G401 (cell line): ENCODE measurements at regions not wholly inside any gene's neighbourhood (a gene's known extent, or its start where the extent isn't known, plus 50 kb on each side); places are given as distances from the start of the nearest gene placed in this dataset.

Source experiments
- DNase-seq: peaks from one replicate; pipeline ENCODE4 v3.0.0-alpha.2; 2015; ENCODE audit warnings: low spot score
- in situ Hi-C: cut with HindIII; loops from 2 replicates; pipeline ENCODE4 v1.10.0; 2016; ENCODE audit warnings: low sequenced_read_pairs, mixed read lengths

DNA sequence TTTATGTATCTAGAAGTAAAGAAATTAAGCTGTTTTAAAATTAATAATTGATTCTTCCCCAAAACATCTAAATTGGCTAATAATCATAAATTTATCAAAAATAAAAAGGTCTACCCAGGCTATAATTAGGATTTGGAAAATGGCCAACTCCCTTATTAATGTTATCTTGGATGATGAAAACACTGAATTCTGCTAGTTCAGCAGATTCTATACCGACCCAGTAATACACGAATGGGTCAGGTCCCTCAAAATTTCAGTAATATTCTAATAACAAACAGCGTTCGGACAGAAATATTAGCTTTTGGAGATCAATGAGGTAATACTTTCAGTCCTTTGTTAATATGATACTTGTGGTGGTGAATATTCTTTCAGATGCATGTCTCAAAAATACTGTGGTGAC, 360.7 kb upstream of the MGMT start:
- no peak for DNase-seq
- in situ Hi-C loops, result no loop called here

GRCh38 chr10:129107525-129107924, 359.5 kb upstream of the MGMT start:
- DNase-seq, result no peak
- in situ Hi-C loops, result no loop called here

- in situ Hi-C loops, result no loop called here
- DNase-seq, result no peak
Measured at GRCh38 chr10:129108378-129108777, 358.7 kb upstream of the MGMT start.

DNA sequence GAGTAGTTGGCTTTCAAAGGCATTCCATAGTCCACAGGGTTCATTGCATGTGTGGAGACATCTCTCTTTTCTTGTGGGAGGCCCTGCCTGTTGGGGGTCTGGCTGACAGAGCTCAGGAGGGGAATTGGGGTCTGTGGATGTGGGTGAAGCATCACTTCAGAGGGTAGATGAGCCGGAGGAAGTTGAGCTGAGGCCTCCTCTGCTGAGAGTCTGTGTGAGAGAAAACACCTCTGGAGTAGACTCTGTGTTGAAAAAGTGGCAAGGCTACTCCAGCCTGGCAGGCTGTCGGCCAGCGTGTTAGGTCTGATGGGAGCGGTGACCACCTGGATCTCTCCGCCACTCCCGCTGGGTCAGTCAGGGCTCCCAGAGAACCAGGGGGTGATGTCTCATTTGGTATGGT, 358.0 kb upstream of the MGMT start:
- in situ Hi-C loops, result no loop called here
- no peak for DNase-seq

DNA sequence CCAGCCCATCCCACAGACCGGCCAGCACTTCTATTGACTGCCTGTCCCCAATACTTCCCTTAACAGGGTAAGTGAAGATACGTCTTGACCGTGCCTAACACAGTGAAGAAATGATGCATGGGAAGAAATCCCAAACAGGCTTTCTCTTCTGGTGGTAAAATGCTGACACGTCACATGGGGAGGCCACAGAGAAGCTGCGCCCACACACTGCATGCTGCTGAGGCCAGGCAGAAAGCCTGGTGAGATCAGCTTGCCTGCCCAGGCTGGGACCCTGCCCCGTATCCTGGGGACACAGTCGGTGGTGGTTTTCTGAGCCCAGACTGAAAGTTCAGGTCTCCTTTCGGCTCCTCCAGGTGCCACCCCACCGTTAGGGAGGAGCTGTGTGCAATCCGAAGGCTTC, 356.3 kb upstream of the MGMT start:
- in situ Hi-C loops, result no loop called here
- DNase-seq, result no peak

DNA sequence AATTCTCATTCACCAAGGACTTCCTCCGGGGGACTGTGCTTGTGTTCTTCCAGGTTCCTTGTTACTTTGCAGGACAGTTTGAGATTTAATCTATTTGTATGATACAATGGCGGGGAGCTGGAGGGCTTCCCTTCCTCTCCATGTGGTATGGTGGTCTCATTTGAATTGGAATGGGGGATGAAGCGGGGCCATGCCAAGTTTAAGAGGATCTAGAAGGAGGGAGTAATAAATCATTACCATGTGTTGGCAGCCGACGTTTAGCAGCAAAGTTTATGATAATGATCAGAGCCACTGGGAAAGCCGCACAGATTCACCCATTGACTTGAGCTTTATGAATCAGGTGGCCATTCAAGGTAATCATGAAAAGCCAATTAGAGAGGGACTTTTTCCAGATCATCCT, 355.1 kb upstream of the MGMT start:
- DNase-seq, result no peak
- in situ Hi-C loops, result no loop called here

DNA sequence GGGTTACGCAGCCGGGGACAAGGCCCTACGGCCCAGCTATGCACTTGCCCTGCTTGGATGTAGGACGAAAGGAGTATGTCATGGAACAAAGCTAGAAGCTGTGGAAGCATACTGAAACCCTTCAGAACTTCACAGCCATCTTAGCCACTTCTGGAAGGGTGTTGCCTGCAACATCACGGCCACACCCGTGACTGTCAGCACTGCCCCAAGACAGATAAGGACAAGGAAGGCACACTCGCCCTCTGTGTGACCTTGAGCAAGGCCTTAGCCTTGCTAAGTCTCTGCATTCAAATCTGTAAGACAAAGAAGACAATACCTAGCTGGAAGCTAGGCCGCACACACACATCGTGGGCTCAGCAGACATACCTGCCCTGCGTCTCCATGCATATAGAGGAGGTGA, 352.5 kb upstream of the MGMT start:
- in situ Hi-C loops, result no loop called here
- DNase-seq, result no peak

GRCh38 chr10:129116371-129116770, 350.7 kb upstream of the MGMT start:
- DNase-seq, result no peak
- in situ Hi-C loops, result no loop called here

DNA sequence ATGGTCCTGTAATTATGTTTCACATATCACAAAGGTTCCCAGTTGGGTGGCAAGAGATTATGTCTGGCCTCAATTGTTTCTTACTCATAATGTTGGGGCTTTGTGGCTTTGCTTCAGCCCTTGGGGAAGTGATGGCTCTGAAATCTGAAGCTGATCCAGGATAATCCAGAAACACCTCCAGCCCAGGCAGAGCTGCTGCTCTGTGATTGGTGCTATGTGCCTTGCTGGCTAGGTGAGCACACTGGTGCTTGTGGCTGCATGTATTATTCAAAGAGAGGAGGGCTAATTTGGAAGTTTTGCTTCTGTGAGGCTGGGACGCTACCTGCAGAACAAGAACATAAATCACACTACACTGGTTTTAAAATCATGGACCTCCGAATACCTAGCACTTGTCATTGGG, 346.6 kb upstream of the MGMT start:
- in situ Hi-C loops, result no loop called here
- no peak for DNase-seq

GRCh38 chr10:129122846-129123245, 344.2 kb upstream of the MGMT start:
- no peak for DNase-seq
- in situ Hi-C loops, result no loop called here

- no peak for DNase-seq
- in situ Hi-C loops, result no loop called here
Measured at GRCh38 chr10:129123428-129123827, 343.6 kb upstream of the MGMT start.

DNA sequence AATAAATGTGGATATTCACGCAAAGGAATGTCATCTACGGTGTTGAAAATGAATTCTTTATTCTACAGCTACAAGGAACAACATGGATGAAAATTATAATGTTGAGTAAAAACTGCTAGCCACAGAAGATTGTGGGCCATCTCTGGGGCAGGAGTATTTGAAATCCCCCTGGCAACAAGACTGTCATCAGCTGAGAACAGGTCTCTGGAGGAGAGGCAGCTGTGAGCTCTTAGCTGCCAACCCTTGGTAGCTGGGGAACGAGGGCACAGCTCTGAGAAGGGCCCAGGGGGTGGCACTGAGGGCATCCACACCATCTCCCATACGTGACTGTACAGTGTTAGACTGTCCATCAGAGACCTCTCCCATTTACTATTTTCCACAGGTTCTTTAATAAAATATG, 340.1 kb upstream of the MGMT start:
- DNase-seq, result no peak
- in situ Hi-C loops, result no loop called here

DNA sequence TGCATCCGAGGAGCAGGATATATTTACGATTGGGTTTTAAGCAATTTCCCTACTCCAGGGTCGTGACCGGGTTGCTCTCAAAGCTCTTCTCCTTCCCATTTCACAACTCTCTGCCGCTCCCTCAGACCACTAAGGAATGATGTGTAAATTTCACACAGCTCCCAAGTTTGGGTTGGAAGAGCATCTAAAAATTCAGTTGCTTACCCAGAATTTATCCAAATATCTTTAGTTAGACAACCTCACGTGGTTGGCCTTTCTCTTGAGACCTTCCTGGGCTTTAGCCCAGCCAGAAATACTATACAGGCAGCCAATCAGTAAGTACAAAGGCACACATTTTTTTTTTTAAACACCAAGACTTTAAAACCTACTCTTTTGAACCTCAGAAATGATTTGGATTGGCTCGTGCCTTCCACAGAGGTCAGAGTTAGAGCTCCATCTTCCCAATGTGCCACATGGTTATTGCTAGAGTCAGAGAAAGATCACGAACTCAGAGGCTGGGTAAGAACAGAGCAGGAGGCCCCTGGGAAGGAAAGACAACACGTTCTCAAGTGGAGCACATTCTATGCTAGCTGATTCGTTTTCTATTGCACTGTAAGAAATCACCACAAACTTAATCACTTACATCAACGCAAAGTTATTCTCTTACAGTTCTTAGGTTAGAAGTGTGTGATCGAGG, 335.4 kb upstream of the MGMT start:
- in situ Hi-C loops, result no loop called here
- DNase-seq, result no peak

GRCh38 chr10:129133856-129134255, 333.2 kb upstream of the MGMT start:
- in situ Hi-C loops, result no loop called here

GRCh38 chr10:129134371-129134770, 332.7 kb upstream of the MGMT start:
- no peak for DNase-seq
- in situ Hi-C loops, result no loop called here

More at GRCh38 chr10:129133856-129134255, 333.2 kb upstream of the MGMT start:
- no peak for DNase-seq

DNA sequence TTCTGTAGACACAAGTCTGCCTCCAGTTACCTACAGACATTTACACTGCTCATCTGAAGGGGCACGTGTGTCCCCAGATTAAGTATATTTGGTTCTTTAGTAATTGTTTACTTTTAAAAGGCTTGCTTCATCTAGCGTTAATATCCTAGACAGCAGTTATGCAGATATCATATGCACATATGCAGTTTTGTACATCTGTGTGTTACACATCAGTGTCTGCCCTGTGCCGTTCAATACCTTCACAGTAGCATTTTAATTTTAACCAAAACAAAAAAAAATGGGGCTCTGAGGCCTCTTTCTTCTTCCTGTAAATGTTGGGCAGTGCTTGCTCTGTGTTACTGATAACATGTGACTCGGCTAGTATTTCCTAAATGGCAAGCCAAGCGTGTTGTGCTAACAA, 331.4 kb upstream of the MGMT start:
- in situ Hi-C loops, result no loop called here

GRCh38 chr10:129136074-129136473, 331.0 kb upstream of the MGMT start:
- no peak for DNase-seq
- in situ Hi-C loops, result no loop called here

More for the DNA sequence above, 331.4 kb upstream of the MGMT start:
- DNase-seq, result no peak

DNA sequence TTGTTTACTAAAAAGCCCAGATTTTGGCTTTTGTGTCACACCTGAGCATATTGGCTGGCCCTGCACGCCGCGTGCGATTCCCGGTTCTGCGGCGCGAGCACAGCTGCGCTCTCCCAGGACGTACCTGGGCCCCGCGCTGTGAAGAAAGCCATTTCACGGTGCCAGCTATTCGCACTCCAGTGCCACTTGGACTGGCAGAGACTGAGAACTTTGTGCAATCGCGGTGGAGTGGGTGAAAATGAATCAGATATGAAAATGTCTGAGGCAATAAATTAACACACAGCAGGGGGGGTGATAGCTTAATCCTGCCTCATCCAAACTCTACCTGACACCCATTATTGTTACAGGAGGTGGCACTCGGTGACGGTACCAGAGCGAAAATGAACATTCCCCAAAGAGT, 330.1 kb upstream of the MGMT start:
- no peak for DNase-seq
- in situ Hi-C loops, result no loop called here

- in situ Hi-C loops, result no loop called here
- no peak for DNase-seq
Measured at GRCh38 chr10:129140921-129141885, 325.8 kb upstream of the MGMT start.

DNA sequence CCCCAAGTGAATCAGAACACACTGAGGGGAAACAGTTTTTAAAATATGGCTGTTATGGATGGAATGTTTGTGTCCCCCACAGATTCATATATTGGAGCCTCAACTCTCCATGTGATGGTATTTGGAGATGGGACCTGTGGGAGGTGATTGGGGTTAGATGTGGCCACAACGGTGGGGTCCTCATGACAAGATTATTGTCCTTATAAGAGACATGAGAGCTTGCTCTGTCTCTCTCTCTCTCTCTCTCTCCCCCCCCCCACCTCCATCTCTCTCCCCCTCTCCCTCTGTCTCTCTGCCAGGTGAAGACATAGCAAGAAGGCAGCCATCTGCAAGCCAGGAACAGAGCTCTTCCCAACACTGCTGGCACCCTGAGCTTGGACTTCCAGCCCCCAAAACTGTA, 315.8 kb upstream of the MGMT start:
- no peak for DNase-seq
- in situ Hi-C loops, result no loop called here

GRCh38 chr10:129156406-129156805, 310.6 kb upstream of the MGMT start:
- in situ Hi-C loops, result no loop called here

More at GRCh38 chr10:129156406-129156805, 310.6 kb upstream of the MGMT start:
- no peak for DNase-seq
